ENCODE measurements at regions not wholly inside any gene's neighbourhood (a gene's known extent, or its start where the extent isn't known, plus 50 kb on each side); places are given as distances from the start of the nearest gene placed in this dataset.
"Not testable (repeated sequence)": the region's sequence is repeated elsewhere in the genome, so short reads cannot be mapped to it uniquely, and the experiment has no call there.

DNA sequence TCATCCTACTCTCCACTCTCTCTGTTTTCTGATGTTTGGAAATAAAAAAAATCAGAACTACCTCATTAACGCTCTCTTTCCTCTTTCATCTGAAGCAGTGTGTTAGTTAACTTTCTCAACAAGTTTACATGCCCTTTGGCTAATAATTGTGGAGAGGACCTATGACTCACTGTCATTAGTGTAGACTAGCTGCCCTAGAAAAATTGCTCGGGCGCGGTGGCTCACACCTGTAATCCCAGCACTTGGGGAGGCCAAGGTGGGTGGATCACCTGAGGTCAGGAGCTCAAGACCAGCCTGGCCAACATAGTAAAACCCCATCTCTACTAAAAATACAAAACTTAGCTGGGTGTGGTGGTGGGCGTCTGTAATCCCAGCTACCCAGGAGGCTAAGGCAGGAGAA lies 94.5 kb upstream of the DPP6 start:
- H3K27me3 ChIP-seq (ENCODE audit: insufficient read depth, low read length); H2AFZ ChIP-seq (ENCODE audit: low read depth, low read length); H3K4me3 ChIP-seq (ENCODE audit: low read length); H3K4me1 ChIP-seq (ENCODE audit: insufficient read depth, low read length); H3K36me3 ChIP-seq (ENCODE audit: insufficient read depth, low read length); H3K9me3 ChIP-seq (ENCODE audit: low read length): not testable (repeated sequence)

DNA sequence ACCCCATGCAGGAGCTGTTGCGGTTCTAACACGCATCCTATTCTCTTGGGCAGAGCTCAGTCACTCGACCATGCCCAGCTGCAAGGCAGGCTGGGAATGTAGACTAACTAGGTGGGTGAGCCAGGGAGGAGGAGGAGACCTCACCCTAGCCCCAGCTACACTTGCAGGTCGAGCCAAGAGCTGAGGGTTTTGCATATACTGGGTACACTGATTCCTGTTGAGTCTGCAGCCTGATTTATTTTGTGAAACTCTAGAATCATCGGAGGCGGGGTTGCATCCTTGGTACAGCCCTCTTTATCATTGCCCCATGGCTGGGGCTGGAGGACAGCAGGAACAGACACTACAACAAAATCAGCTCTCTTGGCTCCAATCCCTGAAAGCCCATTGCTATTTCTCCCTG lies 93.8 kb upstream of the DPP6 start:
- H2AFZ ChIP-seq (ENCODE audit: low read depth, low read length); H3K4me3 ChIP-seq (ENCODE audit: low read length); H3K9me3 ChIP-seq (ENCODE audit: low read length); H3K27me3 ChIP-seq (ENCODE audit: insufficient read depth, low read length); H3K4me1 ChIP-seq (ENCODE audit: insufficient read depth, low read length); H3K36me3 ChIP-seq (ENCODE audit: insufficient read depth, low read length): not testable (repeated sequence)

DNA sequence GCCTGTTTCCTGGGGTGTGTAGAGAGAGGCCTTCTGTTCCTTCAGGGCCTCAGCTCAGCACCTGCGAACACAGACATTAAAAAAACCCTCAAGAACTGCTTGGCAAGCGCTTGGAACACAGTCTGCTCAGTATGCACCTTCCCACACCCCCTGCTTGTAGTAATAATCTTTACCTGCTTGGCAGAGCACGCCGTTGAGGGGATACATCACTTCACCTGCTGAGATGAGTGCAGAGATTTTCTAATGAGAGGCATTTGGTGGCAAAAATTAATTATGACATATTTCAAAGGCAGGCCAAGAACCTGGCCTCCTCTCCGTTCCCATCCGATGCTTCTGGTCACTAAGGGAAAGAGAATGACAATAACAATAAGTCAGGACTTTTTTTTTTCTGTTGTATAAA lies 93.4 kb upstream of the DPP6 start:
- not testable (repeated sequence) for H2AFZ ChIP-seq (ENCODE audit: low read depth, low read length); H3K36me3 ChIP-seq (ENCODE audit: insufficient read depth, low read length); H3K9me3 ChIP-seq (ENCODE audit: low read length); H3K4me3 ChIP-seq (ENCODE audit: low read length); H3K4me1 ChIP-seq (ENCODE audit: insufficient read depth, low read length); H3K27me3 ChIP-seq (ENCODE audit: insufficient read depth, low read length)

DNA sequence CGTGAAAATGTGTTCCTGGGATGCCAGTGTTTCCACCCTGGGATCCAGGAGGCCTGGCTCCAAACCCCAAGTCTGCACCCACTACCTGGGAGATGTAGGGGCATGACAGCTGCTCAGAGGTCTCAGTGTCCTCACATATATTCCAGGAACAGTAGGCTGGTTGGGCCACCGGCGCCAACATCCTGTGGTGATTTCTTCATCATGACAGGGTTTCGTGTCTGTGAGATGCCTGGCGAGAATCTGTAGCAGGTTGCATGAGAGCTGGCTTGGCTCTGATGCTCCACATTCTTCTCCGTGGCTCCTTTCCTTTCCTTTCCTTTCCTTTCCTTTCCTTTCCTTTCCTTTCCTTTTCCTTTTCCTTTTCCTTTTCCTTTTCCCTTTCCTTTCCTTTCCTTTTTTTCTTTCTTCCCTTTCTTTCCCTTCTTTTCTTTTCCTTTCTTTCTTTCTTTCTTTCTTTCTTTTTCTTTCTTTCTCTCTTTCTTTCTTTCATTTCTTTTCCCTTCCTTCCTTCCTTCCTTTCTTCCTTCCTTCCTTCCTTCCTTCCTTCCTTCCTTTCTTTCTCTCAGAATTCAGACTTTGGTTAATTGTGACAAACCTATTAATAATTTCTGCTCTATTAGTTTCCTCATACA lies 87.6 kb upstream of the DPP6 start:
- not testable (repeated sequence) for H3K27me3 ChIP-seq (ENCODE audit: insufficient read depth, low read length); H3K36me3 ChIP-seq (ENCODE audit: insufficient read depth, low read length); H3K4me3 ChIP-seq (ENCODE audit: low read length); H2AFZ ChIP-seq (ENCODE audit: low read depth, low read length); H3K4me1 ChIP-seq (ENCODE audit: insufficient read depth, low read length); H3K9me3 ChIP-seq (ENCODE audit: low read length)

DNA sequence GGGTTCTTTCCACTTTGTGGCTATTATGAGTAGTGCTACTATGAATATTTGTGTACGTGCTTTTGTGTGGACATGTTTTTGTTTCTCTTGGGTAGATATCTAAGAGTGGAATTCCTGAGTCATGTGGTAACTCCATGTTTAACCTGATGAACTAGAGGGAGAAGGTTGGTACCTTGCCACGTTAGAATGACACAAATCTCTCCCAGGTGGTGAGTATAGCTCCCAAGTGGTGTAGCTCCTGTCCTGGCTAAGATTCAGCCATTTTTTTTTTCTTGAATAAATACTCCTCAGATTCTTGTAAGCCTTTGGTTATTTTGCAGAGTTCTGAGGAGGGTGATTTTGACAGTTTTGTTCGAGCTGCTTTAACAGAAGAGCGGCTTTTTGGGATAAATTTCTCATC lies 83.2 kb upstream of the DPP6 start:
- not testable (repeated sequence) for H2AFZ ChIP-seq (ENCODE audit: low read depth, low read length); H3K27me3 ChIP-seq (ENCODE audit: insufficient read depth, low read length); H3K36me3 ChIP-seq (ENCODE audit: insufficient read depth, low read length); H3K9me3 ChIP-seq (ENCODE audit: low read length); H3K4me3 ChIP-seq (ENCODE audit: low read length); H3K4me1 ChIP-seq (ENCODE audit: insufficient read depth, low read length)

DNA sequence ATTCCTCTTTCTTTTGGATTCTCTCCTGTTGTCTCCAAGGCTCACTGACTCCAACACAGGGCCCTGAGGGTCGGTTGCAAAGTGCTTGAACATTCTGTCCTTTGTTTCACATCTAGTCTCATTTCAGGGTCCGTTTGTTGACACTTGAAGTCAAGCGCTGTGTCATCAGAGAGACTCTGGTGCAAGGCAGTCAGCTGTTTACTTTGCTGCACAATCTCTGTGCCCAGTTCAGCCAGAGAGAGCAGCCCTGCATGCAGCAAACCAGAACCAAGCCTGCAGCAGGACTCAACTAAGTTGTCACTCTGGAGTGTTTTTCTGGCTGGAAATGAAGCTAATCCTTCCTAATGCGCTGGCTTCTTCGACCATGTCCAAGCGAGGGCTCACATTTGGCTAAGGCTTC lies 77.6 kb upstream of the DPP6 start:
- H3K27me3 ChIP-seq (ENCODE audit: insufficient read depth, low read length); H3K9me3 ChIP-seq (ENCODE audit: low read length); H3K4me3 ChIP-seq (ENCODE audit: low read length); H3K4me1 ChIP-seq (ENCODE audit: insufficient read depth, low read length); H3K36me3 ChIP-seq (ENCODE audit: insufficient read depth, low read length); H2AFZ ChIP-seq (ENCODE audit: low read depth, low read length): not testable (repeated sequence)

DNA sequence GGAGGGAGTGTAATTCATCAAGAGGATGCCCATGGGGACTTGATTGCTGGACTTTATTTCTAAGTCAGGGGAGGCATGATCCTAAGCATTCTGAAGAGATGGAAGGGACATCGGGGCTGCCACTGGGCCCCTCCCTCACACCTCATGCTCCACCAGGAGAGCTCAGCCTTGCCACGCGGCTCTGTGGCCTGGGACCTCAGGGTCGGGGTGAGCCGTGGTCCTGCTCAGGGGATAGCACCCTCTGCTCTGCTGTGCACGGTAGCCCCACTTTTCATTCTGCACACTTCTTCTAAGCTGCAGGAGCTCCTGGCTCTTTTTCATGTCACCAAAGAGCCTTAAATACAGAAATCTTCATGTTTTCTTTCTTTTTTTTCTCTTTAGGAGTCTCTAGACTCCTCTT lies 75.5 kb upstream of the DPP6 start:
- H3K27me3 ChIP-seq (ENCODE audit: insufficient read depth, low read length); H3K4me3 ChIP-seq (ENCODE audit: low read length); H3K36me3 ChIP-seq (ENCODE audit: insufficient read depth, low read length); H3K9me3 ChIP-seq (ENCODE audit: low read length); H3K4me1 ChIP-seq (ENCODE audit: insufficient read depth, low read length); H2AFZ ChIP-seq (ENCODE audit: low read depth, low read length): not testable (repeated sequence)

DNA sequence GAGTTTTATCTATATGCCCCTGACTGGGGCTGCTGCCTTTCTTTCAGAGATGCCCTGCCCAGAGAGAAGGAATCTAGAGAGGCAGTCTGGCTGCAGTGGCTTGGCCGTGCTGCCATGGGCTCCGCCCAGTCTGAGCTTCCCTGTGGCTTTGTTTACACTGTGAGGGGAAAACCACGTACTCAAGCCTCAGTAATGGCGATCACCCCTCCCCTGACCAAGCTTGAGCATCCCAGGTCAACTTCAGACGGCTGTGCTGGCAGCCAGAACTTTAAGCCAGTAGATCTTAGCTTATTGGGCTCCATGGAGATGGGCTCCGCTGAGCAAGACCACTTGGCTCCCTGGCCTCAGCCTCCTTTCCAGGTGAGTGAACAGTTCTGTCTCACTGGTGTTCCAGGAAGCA lies 69.0 kb upstream of the DPP6 start:
- H3K4me1 ChIP-seq (ENCODE audit: insufficient read depth, low read length); H3K27me3 ChIP-seq (ENCODE audit: insufficient read depth, low read length); H3K36me3 ChIP-seq (ENCODE audit: insufficient read depth, low read length); H3K4me3 ChIP-seq (ENCODE audit: low read length); H2AFZ ChIP-seq (ENCODE audit: low read depth, low read length); H3K9me3 ChIP-seq (ENCODE audit: low read length): not testable (repeated sequence)

DNA sequence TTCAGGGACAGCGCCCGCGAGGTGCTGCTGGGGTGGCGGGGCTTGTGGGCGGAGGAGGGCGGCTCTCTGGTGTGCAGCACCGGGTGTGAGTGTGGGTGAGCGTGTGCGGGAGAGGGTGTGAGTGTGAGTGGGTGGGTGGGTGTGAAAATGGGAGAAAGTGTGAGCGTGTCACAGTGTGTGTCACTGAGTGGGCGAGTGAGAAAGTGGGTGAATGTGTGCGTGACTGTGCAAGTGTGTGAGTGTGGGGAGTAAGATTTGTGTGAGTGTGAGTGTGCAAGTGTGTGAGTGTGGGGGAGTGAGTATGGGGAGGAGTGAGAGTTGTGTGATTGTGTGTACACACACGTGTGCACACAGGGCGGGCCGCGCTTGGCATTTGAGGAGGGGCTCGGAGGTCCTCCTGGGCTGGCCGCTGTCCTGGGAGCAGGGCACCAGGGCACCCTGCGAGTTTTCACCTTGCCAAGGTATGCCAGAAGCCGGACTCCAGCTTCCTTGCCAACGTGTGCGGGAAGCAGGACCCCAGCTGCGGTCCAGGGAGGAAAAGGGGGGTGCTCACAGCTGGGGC lies 63.1 kb upstream of the DPP6 start:
- H3K9me3 ChIP-seq (ENCODE audit: low read length); H3K4me1 ChIP-seq (ENCODE audit: insufficient read depth, low read length); H3K4me3 ChIP-seq (ENCODE audit: low read length); H3K36me3 ChIP-seq (ENCODE audit: insufficient read depth, low read length); H3K27me3 ChIP-seq (ENCODE audit: insufficient read depth, low read length); H2AFZ ChIP-seq (ENCODE audit: low read depth, low read length): not testable (repeated sequence)

DNA sequence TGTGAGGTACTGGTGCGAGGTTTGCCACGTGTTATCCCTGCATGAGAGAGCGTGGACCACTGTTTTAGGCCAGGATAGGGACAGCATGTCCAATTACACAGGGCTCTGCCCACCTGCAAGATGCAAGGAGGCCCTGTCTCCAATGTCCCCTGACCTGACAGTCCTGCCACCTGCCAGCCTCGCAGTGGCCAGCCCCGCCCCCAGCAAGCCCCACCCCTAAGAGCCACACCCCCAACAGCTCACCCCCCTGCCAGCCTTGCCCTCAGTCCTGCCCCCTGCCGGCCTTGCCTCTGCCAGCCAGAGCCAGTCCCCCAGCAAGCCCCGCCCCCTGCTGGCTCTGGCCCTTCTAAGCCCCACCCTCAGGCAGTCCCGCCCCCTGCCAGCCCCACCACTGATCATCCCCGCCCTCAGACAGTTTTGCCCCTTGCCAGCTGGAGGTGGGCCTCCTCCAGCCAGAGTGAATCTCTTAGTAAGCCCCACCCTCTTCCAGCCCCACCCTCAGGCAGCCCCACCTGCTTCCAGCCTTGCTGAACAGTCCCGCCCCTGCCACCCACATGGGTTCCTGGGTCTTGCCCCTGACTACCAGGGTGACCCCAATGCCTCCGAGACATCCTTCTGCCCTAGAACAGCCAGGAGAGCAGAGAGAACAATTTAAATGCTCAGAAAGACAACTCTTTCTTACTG lies 62.3 kb upstream of the DPP6 start:
- H3K9me3 ChIP-seq (ENCODE audit: low read length); H3K27me3 ChIP-seq (ENCODE audit: insufficient read depth, low read length); H3K4me1 ChIP-seq (ENCODE audit: insufficient read depth, low read length); H2AFZ ChIP-seq (ENCODE audit: low read depth, low read length); H3K4me3 ChIP-seq (ENCODE audit: low read length); H3K36me3 ChIP-seq (ENCODE audit: insufficient read depth, low read length): not testable (repeated sequence)

DNA sequence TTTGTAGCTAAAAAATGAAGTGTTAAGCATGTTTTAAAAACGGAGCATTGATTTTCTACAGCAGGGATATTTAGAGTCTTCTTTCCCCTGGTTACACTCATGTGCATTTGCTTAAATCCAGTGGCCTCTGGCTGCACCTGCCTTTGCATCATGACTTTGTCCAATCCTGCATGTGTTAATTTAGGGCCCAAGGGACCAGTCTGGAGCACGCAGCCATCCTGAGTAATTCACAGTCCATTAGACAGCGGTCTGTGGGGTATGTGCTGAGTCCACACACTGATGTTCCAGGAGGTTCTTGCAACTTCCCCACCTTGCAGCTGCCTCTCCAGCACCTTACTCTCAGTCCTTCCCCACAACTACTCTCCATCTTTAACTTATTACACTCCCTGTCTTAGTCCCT lies 60.7 kb upstream of the DPP6 start:
- not testable (repeated sequence) for H3K27me3 ChIP-seq (ENCODE audit: insufficient read depth, low read length); H3K4me1 ChIP-seq (ENCODE audit: insufficient read depth, low read length); H3K36me3 ChIP-seq (ENCODE audit: insufficient read depth, low read length); H2AFZ ChIP-seq (ENCODE audit: low read depth, low read length); H3K9me3 ChIP-seq (ENCODE audit: low read length); H3K4me3 ChIP-seq (ENCODE audit: low read length)

DNA sequence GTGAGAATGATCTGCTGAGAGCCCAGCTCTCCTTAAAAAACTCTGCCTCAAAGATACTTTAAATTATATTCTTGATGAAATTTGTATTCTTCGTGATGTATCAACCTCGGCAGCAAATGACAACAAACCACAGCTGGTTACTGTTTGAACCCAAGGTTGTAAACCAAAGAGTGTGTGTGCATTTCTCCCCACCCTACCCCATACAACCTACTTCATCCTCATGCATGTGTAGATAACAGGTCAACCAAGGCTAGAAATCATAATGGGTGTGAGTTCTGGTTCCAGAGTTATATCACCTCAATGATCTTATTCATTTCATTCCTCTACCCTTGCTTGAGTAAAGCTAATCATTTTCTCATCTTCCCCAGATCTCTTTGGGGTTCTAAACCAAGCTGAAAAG lies 58.8 kb upstream of the DPP6 start:
- not testable (repeated sequence) for H3K27me3 ChIP-seq (ENCODE audit: insufficient read depth, low read length); H2AFZ ChIP-seq (ENCODE audit: low read depth, low read length); H3K4me3 ChIP-seq (ENCODE audit: low read length); H3K9me3 ChIP-seq (ENCODE audit: low read length); H3K36me3 ChIP-seq (ENCODE audit: insufficient read depth, low read length); H3K4me1 ChIP-seq (ENCODE audit: insufficient read depth, low read length)

DNA sequence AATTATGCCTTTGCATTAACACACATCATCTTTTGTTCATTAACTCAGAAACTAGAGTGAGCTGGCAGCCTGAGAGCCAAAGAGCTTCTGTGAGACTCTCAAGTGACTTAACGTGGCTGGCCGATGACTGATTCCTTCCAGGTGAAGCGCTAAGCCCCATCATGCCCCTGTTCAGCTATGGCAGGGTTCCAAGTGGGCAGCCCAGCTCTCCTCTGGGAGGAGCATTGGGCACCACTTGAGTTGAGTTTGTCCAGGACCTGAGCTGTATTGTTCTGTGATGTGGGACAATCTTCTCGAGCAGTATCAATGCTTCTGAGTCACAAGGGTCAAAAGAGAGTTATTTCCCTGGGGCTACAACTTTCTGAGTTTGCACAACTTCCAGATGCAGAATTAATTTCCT lies 53.3 kb upstream of the DPP6 start:
- H3K27me3 ChIP-seq (ENCODE audit: insufficient read depth, low read length); H3K9me3 ChIP-seq (ENCODE audit: low read length); H2AFZ ChIP-seq (ENCODE audit: low read depth, low read length); H3K4me1 ChIP-seq (ENCODE audit: insufficient read depth, low read length); H3K4me3 ChIP-seq (ENCODE audit: low read length); H3K36me3 ChIP-seq (ENCODE audit: insufficient read depth, low read length): not testable (repeated sequence)

All from neuron (in vitro differentiated cells).